ENCODE measurements at regions not wholly inside any gene's neighbourhood (a gene's known extent, or its start where the extent isn't known, plus 50 kb on each side); places are given as distances from the start of the nearest gene placed in this dataset.

- Histone ChIP-seq H3K9me3 (no peaks in the 10 kb centered on the region), H3K4me1 (no peaks in the 10 kb centered on the region)
These were observed 54.8 kb upstream of the RASSF8 start for GRCh38 chr12:25903603-25904245.

GRCh38 chr12:25904442-25904841, 54.0 kb upstream of the RASSF8 start:
- no peak overlapping the region for H3K4me3 ChIP-seq (ENCODE audit: low read depth, low read length)
- no peaks in the 10 kb centered on the region for H3K27me3 ChIP-seq
- DNase-seq, result no peak
- H3K36me3 ChIP-seq, result no peaks in the 10 kb centered on the region
- TF ChIP-seq, protein P1, sequence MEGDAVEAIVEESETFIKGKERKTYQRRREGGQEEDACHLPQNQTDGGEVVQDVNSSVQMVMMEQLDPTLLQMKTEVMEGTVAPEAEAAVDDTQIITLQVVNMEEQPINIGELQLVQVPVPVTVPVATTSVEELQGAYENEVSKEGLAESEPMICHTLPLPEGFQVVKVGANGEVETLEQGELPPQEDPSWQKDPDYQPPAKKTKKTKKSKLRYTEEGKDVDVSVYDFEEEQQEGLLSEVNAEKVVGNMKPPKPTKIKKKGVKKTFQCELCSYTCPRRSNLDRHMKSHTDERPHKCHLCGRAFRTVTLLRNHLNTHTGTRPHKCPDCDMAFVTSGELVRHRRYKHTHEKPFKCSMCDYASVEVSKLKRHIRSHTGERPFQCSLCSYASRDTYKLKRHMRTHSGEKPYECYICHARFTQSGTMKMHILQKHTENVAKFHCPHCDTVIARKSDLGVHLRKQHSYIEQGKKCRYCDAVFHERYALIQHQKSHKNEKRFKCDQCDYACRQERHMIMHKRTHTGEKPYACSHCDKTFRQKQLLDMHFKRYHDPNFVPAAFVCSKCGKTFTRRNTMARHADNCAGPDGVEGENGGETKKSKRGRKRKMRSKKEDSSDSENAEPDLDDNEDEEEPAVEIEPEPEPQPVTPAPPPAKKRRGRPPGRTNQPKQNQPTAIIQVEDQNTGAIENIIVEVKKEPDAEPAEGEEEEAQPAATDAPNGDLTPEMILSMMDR (IDR thresholded peaks at IDR 0.05; ENCODE audit: low read depth, low read length), result no peak
- no peaks in the 10 kb centered on the region for H3K4me1 ChIP-seq
- H3K9me3 ChIP-seq, result no peaks in the 10 kb centered on the region

More at GRCh38 chr12:25903603-25904245, 54.8 kb upstream of the RASSF8 start:
- no peak for DNase-seq
- no peaks in the 10 kb centered on the region for H3K36me3 ChIP-seq
- H3K4me3 ChIP-seq (ENCODE audit: low read depth, low read length), result no peak overlapping the region
- no peaks in the 10 kb centered on the region for H3K27me3 ChIP-seq
- TF ChIP-seq, protein P1 (IDR thresholded peaks at IDR 0.05; ENCODE audit: low read depth, low read length), result no peak

DNA sequence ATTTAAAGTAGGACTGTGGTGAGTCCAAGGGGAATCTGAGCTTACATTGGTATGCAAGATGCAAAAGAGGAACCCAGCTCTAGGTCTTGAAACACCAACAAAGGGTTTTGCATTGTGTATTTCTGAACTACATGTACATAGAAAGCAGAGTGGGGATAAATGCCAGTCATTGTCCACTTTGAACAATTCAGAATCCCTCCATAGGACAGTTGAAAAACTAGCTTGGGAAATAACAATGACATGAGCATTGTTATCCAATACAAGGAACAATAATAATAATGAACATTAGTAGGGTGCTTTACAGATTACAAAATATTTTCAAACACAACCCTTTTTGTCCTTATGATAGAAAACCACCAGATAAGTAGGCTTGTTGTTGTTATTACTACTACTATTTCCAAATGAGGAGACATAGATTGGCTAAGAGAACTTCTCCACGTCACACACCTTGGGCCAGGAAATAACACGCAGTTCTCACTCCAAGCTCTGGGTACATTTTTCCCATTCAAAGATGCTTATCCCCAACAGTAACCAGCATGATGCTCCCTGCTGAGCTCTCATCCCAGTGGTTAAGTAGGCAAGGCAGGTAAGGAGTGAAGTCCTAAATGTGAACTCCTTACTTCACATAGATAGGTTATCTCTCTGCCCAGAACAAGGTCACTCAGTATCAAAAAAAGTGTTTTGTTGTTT, 51.7 kb upstream of the RASSF8 start:
- Histone ChIP-seq H3K36me3 (no peaks in the 10 kb centered on the region), H3K9me3 (no peaks in the 10 kb centered on the region; the same call in 1 of the 2 replicates), H3K4me1 (no peaks in the 10 kb centered on the region; the same call in 1 of the 2 replicates), H3K4me3 (ENCODE audit: low read depth, low read length) (no peak overlapping the region), H3K27me3 (no peaks in the 10 kb centered on the region)
- TF ChIP-seq, protein P1 (IDR thresholded peaks at IDR 0.05; ENCODE audit: low read depth, low read length), result no peak
- no peak for DNase-seq
